HG03432 (cell line): ENCODE measurements at regions not wholly inside any gene's neighbourhood (a gene's known extent, or its start where the extent isn't known, plus 50 kb on each side); places are given as distances from the start of the nearest gene placed in this dataset.
"Not testable (repeated sequence)": the region's sequence is repeated elsewhere in the genome, so short reads cannot be mapped to it uniquely, and the experiment has no call there.

Experiments used
- ATAC-seq: cut with Tn5 transposase; IDR thresholded peaks from one replicate; pipeline ENCODE4 v1.9.1; 2021; ENCODE audit warnings: mild to moderate bottlenecking, moderate library complexity; ENCODE audit not compliant: unreplicated experiment

DNA sequence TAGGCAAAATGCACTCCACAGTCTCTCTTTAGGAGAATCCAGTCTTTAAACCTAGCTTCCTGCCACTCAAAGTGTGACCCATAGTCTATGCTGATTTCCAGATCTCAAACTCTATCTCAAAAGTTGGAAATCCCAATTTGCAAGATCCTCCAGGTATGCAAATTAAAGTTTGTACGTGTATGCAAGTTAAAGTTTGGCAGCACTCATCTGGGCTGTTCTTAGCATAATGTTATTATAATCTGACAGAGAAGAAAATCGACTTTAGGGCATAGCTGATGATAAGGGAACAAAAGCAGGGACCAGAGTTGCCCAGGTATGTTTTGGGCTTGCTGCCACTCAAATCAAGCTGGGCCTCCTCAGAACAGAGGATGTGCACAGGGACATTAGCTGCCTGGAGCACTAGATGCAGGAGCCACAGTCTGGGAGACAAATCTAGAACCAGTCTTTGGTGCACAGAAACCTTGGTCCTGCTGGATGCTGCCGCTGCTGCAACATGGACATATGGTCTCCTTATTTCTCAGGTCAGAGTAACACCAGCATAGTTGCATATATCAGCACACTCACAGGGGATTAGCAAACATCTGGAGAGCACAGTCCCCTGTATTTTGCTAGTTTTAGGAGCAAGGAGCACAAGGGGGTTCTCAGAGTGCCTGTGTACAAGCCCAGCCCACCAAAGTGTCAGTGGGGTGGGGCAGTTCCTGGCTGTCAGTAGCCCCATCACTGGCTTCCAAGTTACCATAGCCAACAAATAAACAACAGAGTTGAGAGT, 242.6 kb downstream of the TTC32 start:
- no peak for ATAC-seq

DNA sequence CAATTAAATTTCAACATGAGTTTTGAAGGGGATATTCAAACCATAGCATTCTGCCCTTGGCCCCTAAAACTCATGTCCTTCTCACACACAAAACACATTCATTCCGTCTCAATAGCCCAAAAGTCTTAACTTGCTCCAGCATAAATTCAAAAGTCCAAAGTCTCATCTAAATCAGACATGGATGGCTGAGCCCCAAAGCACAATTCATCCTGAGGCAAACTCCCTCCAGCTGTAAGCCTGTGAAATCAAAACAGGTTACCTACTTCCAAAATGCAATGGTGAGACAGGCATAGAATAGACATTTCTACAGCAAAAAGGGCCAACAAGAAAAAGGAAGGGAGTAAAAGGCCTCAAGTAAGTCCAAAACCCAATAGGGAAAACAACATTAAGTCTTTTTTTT, 245.8 kb downstream of the TTC32 start:
- no peak for ATAC-seq

DNA sequence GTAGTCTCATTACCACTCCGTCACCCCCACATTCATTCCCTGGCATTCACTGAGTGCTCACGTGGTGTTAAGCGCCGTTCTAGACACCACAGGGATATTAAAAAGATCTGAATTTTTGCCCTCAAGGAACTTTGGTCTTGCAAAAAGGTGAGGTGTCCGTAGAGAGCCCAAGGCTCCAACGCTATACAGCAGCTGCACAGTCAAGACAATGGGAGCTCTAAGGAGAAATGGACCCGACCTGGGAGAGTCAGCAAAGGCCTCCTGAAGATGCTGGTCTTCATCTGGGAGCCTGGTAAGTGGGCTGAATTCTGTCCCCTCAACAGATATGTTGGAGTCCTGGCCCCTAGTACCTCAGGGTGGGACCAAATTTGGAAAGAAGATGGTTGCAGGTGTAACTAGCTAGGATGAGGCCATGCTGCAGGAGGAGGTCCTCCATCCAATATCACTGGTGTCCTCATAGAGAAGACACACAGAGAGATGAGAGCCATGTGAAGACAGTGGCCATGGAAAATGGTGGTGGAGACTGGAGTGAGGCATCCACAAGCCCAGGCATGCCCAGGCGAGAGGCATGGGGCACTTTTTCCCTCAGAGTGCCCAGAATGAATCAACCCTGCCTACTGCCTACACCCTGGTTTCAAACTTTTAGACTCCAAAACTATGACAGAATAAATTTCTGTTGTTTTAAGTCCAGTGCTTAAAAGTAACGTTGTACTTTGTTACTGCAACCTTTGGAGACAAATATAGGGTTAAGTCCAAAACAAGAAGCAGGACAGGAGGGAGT, 247.3 kb downstream of the TTC32 start:
- no peak for ATAC-seq

DNA sequence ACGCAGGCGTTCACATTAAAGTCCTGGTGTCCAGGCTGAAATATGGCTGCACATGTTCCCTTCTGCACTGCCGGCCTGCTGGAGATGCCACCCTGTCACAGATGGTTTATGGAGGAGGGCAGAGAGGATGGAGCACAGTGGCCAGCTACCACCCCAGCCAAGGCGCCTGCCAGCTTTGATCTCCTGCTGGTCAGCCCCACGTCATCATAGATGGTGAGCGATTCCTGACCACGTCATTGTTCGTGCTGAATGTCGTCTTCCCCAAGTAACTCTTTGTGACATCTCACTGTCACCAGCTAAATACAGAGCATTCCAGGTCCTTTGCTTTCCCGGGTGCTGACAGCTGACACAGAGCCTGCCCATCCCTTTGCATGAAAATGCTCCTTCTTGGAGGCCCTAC, 248.3 kb downstream of the TTC32 start:
- no peak for ATAC-seq

DNA sequence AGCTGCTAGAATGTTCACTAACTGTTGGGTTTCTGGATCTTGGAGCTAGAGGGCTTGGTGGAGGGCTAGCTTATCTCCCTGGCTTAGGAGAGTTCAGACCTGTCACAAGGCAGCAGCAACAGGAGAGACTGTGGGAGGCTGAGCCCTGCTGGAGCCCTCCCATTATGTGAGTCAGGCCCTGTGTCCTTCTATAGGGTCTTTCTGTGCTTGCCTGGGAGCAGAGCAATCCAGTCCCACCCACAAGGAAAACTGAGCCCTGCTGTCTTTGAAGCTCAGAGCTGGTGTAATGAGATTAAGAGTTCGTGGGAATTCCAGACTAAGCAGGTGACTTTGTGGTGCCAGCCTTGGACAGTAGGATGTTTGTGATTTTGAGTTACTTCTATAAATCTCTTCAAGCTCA, 249.0 kb downstream of the TTC32 start:
- no peak for ATAC-seq

DNA sequence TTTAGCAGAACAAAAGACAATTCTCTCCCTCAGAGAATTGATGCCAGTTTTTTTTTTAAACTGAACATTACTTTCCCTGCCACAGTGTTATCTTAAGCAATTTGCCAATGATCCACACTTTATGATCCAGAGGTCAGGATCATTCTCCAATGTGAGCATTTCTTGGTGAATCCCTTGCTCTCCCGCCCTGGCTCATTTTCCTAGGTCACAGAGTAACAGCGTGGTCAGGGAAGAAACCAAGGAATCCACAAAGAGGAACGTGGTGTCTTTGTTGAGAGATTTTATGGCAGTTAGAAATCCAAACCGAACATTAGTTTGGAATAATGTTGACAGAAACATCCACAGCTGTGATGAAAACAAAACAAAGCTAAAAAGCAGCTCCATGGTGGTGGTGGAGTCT, 250.3 kb downstream of the TTC32 start:
- no peak for ATAC-seq

DNA sequence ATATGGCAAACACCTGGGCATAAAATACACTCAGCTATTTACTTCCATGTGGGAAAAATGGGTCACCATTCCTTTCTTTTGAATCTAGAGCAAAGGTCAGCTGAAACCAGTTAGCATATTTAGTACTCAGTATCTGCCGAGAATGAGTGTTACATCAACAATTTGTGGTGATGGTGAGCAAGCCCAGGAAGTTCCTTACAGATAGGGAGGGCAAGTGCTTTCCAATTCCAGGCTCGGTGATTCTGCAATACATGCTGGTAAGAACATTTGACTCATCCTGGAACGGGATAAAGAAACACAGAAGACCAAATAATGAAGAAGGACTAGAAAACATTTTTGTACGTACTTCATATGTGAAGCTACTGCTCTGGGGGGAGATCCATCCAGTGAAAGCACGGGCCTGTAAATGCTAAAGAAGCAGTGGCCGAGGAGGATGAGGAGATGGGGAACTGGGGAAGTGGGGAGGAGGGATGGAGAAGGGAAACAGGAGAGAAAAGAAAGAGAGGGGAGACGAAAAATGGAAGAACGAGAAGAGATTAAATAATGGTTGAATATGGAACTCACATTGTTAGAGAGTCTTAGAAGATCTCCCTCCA, 251.9 kb downstream of the TTC32 start:
- ATAC-seq: no peak

DNA sequence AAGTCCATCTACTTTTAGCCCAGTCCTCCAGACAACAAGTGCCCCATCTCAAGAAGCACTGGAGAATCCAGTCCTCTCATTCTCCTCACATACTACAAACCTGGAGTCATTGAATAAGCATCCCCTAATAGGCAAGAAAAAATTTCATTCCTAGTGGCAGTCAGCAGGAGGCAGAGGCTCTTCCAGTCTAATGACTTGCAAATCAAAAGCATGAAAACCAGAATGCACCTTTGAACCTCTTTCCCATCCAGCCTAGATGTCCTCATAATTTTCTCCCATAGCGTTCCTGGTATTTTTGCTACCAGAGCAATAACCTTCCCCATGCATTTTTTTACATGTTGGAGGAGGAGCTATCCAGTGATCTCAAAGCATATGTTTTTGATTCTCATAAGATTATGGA, 252.6 kb downstream of the TTC32 start:
- no peak for ATAC-seq

DNA sequence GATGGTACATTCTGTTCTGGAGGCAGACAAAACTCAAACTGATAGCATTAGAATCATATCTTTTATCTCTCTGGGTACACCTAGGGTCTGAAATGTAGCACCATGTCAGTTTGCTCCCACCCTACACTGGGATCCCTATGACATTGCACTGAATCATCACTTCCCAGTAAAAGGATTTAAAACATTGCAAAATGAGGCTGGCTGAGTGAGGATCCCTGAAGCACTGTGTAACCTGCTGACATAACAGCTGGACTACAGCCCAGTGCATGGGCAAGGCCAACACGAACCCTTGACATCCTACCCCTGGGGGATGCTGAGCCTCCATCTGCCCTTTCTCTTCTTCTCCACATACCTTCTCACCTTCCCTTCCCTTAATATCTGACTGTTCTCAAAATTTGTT, 253.2 kb downstream of the TTC32 start:
- no peak for ATAC-seq

DNA sequence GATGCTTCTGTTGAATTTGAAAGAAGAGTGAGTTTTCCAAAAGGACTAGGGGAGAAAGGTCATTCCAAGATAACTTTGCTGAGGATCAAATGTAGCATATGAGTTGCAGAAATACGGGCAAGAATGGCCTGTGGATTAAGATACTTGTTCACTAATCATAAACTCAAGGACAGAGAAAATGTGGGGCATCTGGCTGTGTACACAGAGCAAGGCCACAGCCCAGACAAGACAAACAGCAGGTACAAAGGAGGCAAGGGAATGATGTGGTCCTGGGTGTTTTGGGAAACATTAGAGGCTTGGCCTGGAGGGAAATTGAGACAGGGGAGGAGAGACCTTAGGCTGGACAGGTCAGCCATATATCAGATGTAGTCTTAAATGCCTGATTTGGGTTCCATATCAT, 254.8 kb downstream of the TTC32 start:
- no peak for ATAC-seq

DNA sequence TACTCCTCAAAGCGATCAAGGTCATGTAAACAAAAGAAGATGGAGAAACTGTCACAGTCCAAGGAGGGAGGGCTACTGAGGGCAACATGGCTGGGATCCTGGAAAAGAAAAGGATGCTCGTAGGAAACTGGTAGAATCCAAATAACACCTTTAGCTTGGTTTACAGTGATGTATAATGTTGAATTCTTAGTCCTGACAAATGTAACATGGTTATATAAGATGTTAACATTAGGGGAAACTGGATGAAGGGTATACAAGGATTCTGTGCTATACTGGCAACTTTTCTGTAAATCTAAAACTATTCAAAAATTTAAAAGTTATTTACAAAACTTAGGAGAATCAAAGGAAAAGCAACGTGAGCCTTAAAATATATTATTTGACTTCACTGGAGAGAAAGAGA, 257.0 kb downstream of the TTC32 start:
- no peak for ATAC-seq

DNA sequence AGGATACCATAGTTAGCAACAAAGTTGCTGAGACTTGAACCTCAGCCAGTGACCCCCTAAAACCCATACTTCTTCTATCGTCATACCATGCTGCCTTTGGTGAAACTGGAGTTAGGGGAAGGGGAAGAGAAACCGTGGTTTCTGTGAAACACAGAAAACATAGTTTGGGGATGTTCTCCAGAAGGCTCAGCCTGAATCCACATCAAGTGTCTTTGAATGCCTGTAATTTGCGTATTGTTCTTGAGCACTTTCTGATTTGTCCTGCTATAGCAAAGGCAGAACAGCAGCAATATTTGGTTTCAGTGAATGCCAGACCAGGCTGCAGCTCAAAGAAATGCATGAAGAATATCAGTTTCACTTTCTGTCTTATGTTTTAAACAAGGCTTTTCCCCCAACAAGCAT, 258.7 kb downstream of the TTC32 start:
- peak; percentile 74 for ATAC-seq

DNA sequence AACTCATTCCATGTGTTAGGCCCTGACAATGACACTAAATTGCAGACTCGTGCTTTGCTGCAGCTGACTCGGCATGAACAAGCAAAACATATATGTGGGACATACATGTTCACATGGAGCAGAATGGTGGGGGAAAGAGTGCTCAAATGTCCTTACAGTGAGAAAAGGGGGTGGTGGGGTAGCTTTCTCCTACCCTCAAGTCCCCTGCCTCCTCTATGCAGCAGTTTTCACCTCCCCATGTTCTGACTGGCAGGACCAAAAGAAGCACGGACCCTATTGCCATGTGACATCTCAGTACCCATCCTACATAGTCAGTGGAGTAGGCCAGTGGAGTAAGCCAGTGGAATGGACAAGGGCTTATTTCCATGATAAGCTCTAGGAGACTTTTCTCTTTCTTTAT, 259.3 kb downstream of the TTC32 start:
- ATAC-seq: no peak

DNA sequence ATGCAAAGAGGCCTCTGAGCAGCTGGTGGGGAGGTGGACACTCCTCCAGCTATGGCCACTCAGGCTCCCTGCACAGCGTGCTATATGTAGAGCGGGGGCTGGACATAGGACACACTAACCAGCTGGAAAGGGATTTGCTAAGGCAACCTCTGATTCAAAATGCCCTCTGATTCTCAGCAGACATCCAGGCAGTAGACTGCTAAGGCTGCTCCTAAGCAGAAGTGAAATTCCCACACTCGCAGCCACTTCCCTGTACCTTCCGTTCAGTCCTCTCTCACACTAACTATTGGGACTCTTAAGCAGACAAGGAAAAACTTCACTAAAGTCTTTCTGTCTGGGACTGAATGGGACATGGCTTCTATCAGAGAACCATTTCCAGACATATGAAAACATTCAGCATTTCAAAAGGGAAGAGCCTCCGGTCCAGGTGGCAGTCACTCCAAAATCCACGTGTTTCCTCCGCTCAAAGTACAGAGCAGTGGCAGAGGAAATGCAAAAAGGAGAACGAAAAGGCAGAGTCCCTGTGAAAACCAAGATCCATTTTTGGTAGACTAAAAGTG, 265.8 kb downstream of the TTC32 start:
- ATAC-seq: no peak

DNA sequence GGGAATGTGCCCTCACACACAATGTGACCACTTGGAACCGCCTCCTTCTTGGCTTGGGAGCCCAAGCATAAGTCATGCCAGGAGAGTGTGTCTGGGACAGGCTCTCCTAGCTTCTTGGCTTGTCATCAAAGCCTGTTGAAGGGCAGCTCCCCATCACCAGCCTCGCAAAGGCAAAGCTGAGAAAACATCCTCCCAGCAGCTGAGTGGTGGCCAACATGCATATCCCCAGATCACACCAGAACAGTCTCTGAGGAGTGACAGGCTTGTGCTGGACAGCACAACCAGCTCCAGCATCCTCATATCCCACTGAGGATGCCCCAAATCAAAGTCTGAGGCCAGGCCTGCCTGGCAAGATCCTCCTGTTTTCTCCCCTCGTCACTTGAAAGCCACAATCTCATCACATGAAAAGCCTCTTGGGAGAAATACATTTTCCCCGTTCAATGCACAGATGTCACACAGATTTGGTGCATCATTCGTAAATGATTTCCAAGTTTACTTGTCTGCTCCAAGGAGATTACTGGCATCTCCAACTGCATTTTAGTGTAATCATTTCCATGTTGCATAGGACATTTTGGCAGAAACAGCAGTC, 269.3 kb downstream of the TTC32 start:
- ATAC-seq: no peak

DNA sequence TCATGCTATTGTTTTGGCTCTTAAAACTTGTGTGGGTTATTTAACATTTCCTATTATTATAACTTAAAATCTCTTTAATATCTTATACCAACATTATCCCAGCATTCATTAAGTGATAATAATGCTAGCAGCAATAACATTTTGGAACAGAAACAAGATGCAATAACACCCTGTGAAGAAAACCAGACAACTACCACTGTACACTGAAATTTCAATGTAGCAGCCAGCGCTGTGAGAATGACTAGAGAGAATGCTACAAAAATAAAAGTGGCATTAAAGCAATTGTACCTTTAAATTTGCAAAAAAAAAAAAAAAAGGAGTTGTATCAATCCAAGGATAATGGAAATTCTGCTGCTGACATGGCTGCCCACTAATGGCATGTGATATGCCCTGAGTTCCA, 269.9 kb downstream of the TTC32 start:
- ATAC-seq: no peak

DNA sequence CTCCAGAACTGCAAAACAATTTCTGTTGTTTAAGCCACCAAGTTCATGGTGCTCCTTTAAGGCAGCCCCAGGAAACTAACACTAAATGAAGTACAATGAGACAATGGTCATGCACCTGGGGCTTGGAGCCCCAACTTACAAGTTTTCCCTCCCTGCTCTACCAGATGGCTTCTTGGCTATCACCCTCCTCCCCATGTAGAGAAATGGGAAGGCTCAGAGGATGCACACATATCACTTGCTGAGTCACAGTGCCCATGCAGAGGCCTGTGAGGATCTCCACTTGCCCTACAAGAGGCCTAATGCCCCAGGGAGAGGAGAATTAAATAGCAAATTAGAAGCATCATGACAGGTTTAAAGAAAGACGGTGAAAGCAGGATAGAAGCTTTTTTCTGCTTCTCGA, 270.9 kb downstream of the TTC32 start:
- no peak for ATAC-seq

DNA sequence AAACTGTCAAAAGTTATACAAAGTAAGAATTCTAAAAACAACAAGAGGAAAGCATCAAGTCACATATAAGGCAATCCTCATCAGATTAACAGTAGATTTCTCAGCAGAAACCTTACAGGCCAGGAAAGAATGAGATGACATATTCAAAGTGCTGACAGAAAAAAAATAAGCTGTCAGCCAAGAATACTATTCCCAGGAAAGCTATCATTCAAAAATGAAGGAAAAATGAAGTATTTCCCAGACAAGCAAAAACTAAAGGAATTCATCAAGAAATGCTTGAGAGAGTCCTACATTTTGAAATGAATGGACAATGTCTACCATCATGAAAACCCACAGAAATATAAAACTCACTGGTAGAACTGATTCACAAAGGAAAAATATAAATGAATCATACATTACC, 268.9 kb upstream of the OSR1 start:
- no peak for ATAC-seq

DNA sequence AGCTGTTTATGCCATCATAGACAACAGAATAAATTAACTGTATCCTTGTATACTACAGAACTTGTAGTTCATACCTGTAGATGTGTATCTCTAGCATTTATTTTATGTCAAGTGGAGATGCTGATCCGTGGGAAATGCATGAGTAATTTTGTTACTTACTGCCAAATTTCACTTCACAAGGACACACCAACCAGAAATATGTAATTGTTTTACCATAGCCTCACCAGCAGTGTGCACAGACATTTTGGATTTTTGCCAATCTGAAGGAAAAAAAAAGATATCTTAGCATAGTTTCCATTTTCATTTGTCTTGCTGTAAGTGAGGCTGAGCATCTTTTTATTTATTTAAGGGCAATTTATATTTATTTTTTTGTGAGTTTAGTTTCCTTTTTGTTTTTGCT, 265.1 kb upstream of the OSR1 start:
- no peak for ATAC-seq

DNA sequence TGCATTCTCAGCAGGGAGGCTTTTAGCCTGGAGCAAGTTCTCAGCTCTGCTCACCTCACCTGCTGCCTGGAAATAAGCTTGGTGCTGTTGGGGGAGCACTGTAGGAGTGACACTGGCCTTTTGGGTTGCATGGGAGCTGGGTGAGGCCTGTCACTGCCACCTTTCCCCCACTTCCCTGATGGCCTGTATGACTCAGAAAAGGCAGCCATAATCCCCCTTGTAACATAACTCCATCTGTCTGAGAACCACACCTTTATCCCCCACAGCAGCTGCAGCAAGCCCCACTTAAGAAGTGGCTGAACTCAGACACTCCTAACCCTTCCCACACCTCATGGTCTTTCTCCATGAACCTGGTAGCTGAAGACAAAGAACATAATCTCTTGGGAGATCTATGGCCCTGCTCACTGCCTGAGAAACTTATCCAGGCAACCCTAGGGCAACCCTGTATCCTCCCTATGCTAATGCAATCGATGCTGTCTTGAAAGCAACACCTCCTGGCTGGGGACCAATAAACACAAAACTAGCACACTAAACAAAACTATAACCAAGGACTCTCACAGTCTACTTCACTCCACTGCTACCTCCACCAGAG, 258.9 kb upstream of the OSR1 start:
- no peak for ATAC-seq

DNA sequence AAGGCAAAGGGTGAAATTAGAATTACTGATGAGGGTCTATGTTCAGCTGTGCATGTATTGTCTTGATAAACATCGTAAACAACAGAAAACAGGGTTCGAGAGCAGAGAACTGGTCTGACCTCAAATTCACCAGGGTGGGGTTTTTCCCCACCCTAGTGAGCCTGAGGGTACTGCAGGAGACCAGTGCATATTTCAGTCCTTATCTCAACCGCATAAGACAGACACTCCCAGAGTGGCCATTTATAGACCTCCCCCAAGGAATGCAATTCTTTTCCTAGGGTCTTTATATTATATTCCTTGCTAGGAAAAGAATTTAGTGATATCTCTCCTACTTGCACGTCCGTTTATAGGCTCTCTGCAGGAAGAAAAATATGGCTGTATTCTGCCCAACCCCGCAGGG, 257.0 kb upstream of the OSR1 start:
- ATAC-seq: not testable (repeated sequence)
